ENCODE measurements at regions not wholly inside any gene's neighbourhood (a gene's known extent, or its start where the extent isn't known, plus 50 kb on each side); places are given as distances from the start of the nearest gene placed in this dataset.
A peak's percentile ranks its signal among the peaks of the same experiment; 100 is the strongest.

- no peak for DNase-seq
Measured at GRCh38 chr3:25015599-25015998, 412.5 kb upstream of the RARB start.

- no peak for DNase-seq
Measured at GRCh38 chr3:25018909-25019308, 409.2 kb upstream of the RARB start.

GRCh38 chr3:25019506-25019905 lies 408.6 kb upstream of the RARB start:
- no peak for DNase-seq

- peak; percentile 4 for DNase-seq
Measured at GRCh38 chr3:25021816-25022215, 406.2 kb upstream of the RARB start.

GRCh38 chr3:25023876-25024275 lies 404.2 kb upstream of the RARB start:
- no peak for DNase-seq

GRCh38 chr3:25025236-25025635 lies 402.8 kb upstream of the RARB start:
- no peak for DNase-seq

- no peak for DNase-seq
Measured at GRCh38 chr3:25027650-25028049, 400.4 kb upstream of the RARB start.

GRCh38 chr3:25029820-25030219 lies 398.2 kb upstream of the RARB start:
- no peak for DNase-seq

GRCh38 chr3:25032344-25032743 lies 395.7 kb upstream of the RARB start:
- DNase-seq, result no peak

GRCh38 chr3:25033407-25034029 lies 394.5 kb upstream of the RARB start:
- DNase-seq, result peak; percentile 65

- DNase-seq, result no peak
Measured at GRCh38 chr3:25035526-25035925, 392.5 kb upstream of the RARB start.

- no peak for DNase-seq
Measured at GRCh38 chr3:25036633-25037032, 391.4 kb upstream of the RARB start.

GRCh38 chr3:25037049-25037547 lies 391.0 kb upstream of the RARB start:
- no peak for DNase-seq

- DNase-seq, result no peak
Measured at GRCh38 chr3:25038271-25038670, 389.8 kb upstream of the RARB start.

GRCh38 chr3:25038922-25039321 lies 389.1 kb upstream of the RARB start:
- DNase-seq, result no peak

GRCh38 chr3:25040748-25041147 lies 387.3 kb upstream of the RARB start:
- no peak for DNase-seq

- DNase-seq, result no peak
Measured at GRCh38 chr3:25041871-25042584, 386.0 kb upstream of the RARB start.

- no peak for DNase-seq
Measured at GRCh38 chr3:25043177-25043576, 384.9 kb upstream of the RARB start.

- no peak for DNase-seq
Measured at GRCh38 chr3:25043749-25044148, 384.3 kb upstream of the RARB start.

GRCh38 chr3:25044762-25045710 lies 383.0 kb upstream of the RARB start:
- no peak for DNase-seq

- no peak for DNase-seq
Measured at GRCh38 chr3:25046911-25047771, 380.9 kb upstream of the RARB start.

- no peak for DNase-seq
Measured at GRCh38 chr3:25049304-25049703, 378.8 kb upstream of the RARB start.

GRCh38 chr3:25053360-25053759 lies 374.7 kb upstream of the RARB start:
- DNase-seq, result no peak

Measured in hematopoietic multipotent progenitor cell treated with erythropoietin and hydrocortisone succinate and interleukin-3 and kit ligand, for 8 days (in vitro differentiated cells).